Adrenal gland (tissue), 5 donors: ENCODE measurements at regions not wholly inside any gene's neighbourhood (a gene's known extent, or its start where the extent isn't known, plus 50 kb on each side); places are given as distances from the start of the nearest gene placed in this dataset.

ENCODE experiments used
- CTCF ChIP-seq, 6 experiments: fragments of 450-650 bp in 4 of 6; fragments of 200-600 bp in 2 of 6; sonication (generic) in 1 of 6; IDR thresholded peaks; 1 replicate in 5 of 6; 2 replicates in 1 of 6; pipeline versions ENCODE4 v1.5.1 to v1.8.0; 2016 to 2021; ENCODE audit warnings: antibody characterized with exemption in 6 of 6, mild to moderate bottlenecking in 2 of 6, moderate library complexity in 1 of 6
- POLR2A ChIP-seq, 2 donors: fragments of 450-650 bp; IDR thresholded peaks; one replicate each; pipeline ENCODE4 v1.6.1; 2017; ENCODE audit warnings: antibody characterized with exemption in 2 of 2, mild to moderate bottlenecking in 2 of 2, moderate library complexity in 1 of 2
- donor health status: DM: no; HTN: no; CAD: no.

- TF ChIP-seq POLR2A (IDR thresholded peaks at IDR 0.05): no peak
- no peak for TF ChIP-seq CTCF (IDR thresholded peaks at IDR 0.05)
These were observed 122.6 kb upstream of the ID4 start for GRCh38 chr6:19714434-19715166.
